Transverse colon (tissue), 4 donors: ENCODE measurements at regions not wholly inside any gene's neighbourhood (a gene's known extent, or its start where the extent isn't known, plus 50 kb on each side); places are given as distances from the start of the nearest gene placed in this dataset.
"Not testable (repeated sequence)": the region's sequence is repeated elsewhere in the genome, so short reads cannot be mapped to it uniquely, and the experiment has no call there.

Experiments
- DNase-seq: peaks from one replicate; pipeline ENCODE4 v3.0.0-alpha.2; 2019
- H3K27ac ChIP-seq, 4 donors: fragments of 200-600 bp; sonication (generic); 2 replicates each; pipeline ENCODE4 v1.5.1; 2016 to 2018; ENCODE audit warnings: inconsistent platforms in 4 of 4
- H3K27me3 ChIP-seq: fragments of 200-600 bp; sonication (generic); 2 replicates; pipeline ENCODE4 v1.5.1; 2017; ENCODE audit warnings: inconsistent platforms
- H3K36me3 ChIP-seq, 4 donors: fragments of 200-600 bp; sonication (generic); 2 replicates each; pipeline ENCODE4 v1.5.1; 2017 to 2019; ENCODE audit warnings: inconsistent platforms in 4 of 4
- H3K4me1 ChIP-seq, 4 donors: fragments of 200-600 bp; sonication (generic); 2 replicates each; pipeline ENCODE4 v1.5.1; 2017 to 2020; ENCODE audit warnings: inconsistent platforms in 4 of 4
- H3K4me3 ChIP-seq, 4 donors: fragments of 200-600 bp; sonication (generic); 1 replicate in 1 of 4; 2 replicates in 3 of 4; pipeline versions ENCODE4 v1.5.1 to v1.6.1; 2017 to 2019; ENCODE audit warnings: inconsistent platforms in 4 of 4
- H3K9me3 ChIP-seq, 2 donors: fragments of 200-600 bp; sonication (generic); 2 replicates each; pipeline ENCODE4 v1.5.1; 2017 to 2019; ENCODE audit warnings: inconsistent platforms in 2 of 2
- EP300 ChIP-seq: sonication (generic); formaldehyde crosslinking; IDR thresholded peaks from one replicate; pipeline ENCODE4 v1.6.1; 2017; ENCODE audit warnings: antibody characterized with exemption, low read depth
- POLR2A ChIP-seq: fragments of 450-650 bp; IDR thresholded peaks from one replicate; pipeline ENCODE4 v1.6.1; 2016; ENCODE audit warnings: antibody characterized with exemption, mild to moderate bottlenecking, moderate library complexity
- POLR2AphosphoS5 ChIP-seq, 3 donors: sonication (generic); formaldehyde crosslinking; IDR thresholded peaks; one replicate each; pipeline ENCODE4 v1.6.1; 2016; ENCODE audit warnings: antibody characterized with exemption in 3 of 3
- WGBS, 2 donors: methylation state at CpG; one replicate each; pipeline ENCODE4 v1.1.5; 2018; ENCODE audit warnings: low coverage in 1 of 2; 5-methylcytosine and 5-hydroxymethylcytosine counted together
- in situ Hi-C, 4 donors: fragments of 200-750 bp; cut with MboI; loops; one replicate each; pipeline versions ENCODE4 v1.15.0 to v1.15.1; 2017; ENCODE audit warnings: low sequenced_read_pairs in 3 of 4, low pct_ligation_motif_present in 1 of 4, low pct_unique_long_range_greater_than_20kb in 1 of 4
- intact Hi-C: fragments of 100-400 bp; cut with DNase I; formaldehyde crosslinking; loops from one replicate; pipeline ENCODE4 v1.15.1; 2023; ENCODE audit warnings: low total_unique reads
- TF ChIP-seq, protein P1 (sequence below), 5 experiments: fragments of 200-600 bp in 3 of 5; fragments of 450-650 bp in 2 of 5; sonication (generic) in 3 of 5; IDR thresholded peaks; 1 replicate in 2 of 5; 2 replicates in 3 of 5; pipeline ENCODE4 v1.5.1; 2016 to 2017; ENCODE audit warnings: antibody characterized with exemption in 5 of 5, inconsistent platforms in 3 of 5, mild to moderate bottlenecking in 2 of 5, moderate library complexity in 1 of 5

DNA sequence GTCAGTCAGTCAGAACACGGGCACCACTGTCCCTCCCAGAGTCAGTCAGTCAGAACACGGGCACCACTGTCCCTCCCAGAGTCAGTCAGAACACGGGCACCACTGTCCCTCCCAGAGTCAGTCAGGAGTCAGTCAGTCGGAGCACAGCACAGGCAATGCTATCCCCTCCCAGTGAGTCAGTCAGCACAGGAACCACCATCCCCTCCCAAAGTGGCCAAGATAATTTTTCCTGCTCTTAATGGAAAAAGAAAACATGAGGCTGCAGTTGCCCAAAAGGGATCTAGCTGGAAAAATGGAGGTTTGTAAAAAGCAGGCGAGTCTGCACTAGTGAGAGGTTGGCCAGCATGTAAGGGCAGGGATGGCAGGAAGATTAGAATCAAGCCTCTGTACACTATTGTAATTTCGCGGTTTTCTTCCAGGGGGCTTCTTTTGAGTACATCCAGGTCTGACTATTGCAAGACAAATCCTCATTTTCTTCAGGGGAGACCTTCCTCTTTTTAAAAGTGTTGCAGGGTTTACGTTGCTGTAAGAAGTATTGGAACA, 213.8 kb downstream of the SIPA1L2 start:
- Histone ChIP-seq H3K9me3 (no peaks in the 10 kb centered on the region), H3K27me3 (no peaks in the 10 kb centered on the region), H3K4me1 (no peaks in the 10 kb centered on the region), H3K4me3 (no peak overlapping the region), H3K27ac (no peak overlapping the region), H3K36me3 (peaks cover 0 to 39% (median 13%) of the 10 kb centered on the region in 4 donors)
- in situ Hi-C loops (no loop called here), intact Hi-C loops (no loop called here)
- DNase-seq, result no peak
- WGBS, 2 donors, result 79 to 80% methylated on average over 3 to 6 of the region's 8 CpGs
- TF ChIP-seq EP300 (no peak), POLR2AphosphoS5 (IDR thresholded peaks at IDR 0.05) (no peak), POLR2A (no peak)
- TF ChIP-seq, protein P1, sequence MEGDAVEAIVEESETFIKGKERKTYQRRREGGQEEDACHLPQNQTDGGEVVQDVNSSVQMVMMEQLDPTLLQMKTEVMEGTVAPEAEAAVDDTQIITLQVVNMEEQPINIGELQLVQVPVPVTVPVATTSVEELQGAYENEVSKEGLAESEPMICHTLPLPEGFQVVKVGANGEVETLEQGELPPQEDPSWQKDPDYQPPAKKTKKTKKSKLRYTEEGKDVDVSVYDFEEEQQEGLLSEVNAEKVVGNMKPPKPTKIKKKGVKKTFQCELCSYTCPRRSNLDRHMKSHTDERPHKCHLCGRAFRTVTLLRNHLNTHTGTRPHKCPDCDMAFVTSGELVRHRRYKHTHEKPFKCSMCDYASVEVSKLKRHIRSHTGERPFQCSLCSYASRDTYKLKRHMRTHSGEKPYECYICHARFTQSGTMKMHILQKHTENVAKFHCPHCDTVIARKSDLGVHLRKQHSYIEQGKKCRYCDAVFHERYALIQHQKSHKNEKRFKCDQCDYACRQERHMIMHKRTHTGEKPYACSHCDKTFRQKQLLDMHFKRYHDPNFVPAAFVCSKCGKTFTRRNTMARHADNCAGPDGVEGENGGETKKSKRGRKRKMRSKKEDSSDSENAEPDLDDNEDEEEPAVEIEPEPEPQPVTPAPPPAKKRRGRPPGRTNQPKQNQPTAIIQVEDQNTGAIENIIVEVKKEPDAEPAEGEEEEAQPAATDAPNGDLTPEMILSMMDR (IDR thresholded peaks at IDR 0.05), result no peak

DNA sequence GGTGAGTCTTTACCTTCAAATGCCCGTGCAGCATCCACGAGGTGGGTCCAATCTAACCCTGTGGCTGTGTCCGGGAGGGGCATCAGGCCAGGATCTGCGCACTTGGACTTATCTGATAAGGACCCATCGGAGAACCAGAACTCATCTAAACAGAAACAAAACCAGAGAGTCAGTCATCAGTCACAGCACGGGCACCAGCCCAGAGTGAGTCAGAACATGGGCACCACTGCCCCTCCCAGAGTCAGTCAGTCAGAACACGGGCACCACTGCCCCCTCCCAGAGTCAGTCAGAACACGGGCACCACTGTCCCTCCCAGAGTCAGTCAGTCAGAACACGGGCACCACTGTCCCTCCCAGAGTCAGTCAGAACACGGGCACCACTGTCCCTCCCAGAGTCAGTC, 214.5 kb downstream of the SIPA1L2 start:
- WGBS, 2 donors, result 86% methylated on average over 10 of the region's 10 CpGs; no CpG with 5 or more reads in 1 of the 2 donors
- intact Hi-C loops, H3K4me1 ChIP-seq, DNase-seq, H3K9me3 ChIP-seq, H3K27me3 ChIP-seq, H3K27ac ChIP-seq, in situ Hi-C loops, H3K4me3 ChIP-seq: not testable (repeated sequence)
- peaks cover 0 to 45% (median 15%) of the 10 kb centered on the region in 4 donors for H3K36me3 ChIP-seq

DNA sequence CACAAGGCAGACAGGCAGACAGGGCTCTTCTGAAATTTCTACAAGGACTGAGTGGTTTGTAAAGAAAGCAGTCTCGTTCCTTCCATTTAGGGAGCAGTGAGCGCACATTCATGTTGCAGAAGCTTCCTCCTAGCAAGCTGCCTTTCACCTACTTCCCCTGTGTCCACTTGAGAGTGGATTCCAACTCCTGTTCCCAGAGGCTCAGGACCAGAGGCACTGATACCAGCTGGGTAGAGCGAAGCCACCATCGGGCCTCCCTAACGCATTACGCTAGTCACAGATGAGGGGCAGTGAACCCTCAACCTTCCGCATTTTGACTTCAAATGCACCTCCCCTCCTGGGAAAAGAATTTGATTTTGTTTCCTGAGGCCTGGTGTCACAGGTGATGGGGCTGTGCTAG, 215.8 kb downstream of the SIPA1L2 start:
- 96% methylated on average over 7 of the region's 7 CpGs; no CpG with 5 or more reads in 1 of the 2 donors for WGBS, 2 donors
- Histone ChIP-seq H3K27me3 (no peaks in the 10 kb centered on the region), H3K27ac (no peak overlapping the region), H3K4me1 (no peaks in the 10 kb centered on the region), H3K9me3 (peaks cover 0 to 4% of the 10 kb centered on the region in 2 donors), H3K4me3 (no peak overlapping the region), H3K36me3 (peaks cover 0 to 54% (median 20%) of the 10 kb centered on the region in 4 donors)
- intact Hi-C loops (no loop called here), in situ Hi-C loops (no loop called here)
- TF ChIP-seq, protein P1 (IDR thresholded peaks at IDR 0.05), result no peak
- TF ChIP-seq POLR2A (no peak), EP300 (no peak), POLR2AphosphoS5 (IDR thresholded peaks at IDR 0.05) (no peak)
- DNase-seq, result no peak

DNA sequence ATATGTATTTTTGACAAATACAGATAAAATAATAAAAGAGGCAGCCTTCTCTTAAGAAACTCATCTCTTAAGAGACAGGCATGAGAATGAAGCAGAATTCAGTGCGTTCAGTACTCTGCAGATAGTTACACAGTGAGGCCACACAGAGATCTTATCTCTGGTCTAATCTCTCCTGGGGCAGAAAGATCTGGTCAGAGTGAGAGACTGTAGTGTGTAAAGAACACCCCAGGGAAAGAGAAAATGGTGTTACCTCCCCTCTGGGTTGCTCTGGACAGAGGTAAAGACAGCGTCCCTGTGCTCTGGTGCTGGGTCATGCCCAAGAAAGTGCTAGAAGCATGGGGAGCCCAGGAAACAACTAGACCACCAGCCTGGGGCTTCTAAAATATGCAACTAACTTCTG, 216.3 kb downstream of the SIPA1L2 start:
- H3K36me3 ChIP-seq, result peaks cover 0 to 50% (median 18%) of the 10 kb centered on the region in 4 donors
- no peak overlapping the region for H3K27ac ChIP-seq
- in situ Hi-C loops (no loop called here), intact Hi-C loops (no loop called here)
- H3K27me3 ChIP-seq, result no peaks in the 10 kb centered on the region
- TF ChIP-seq EP300 (no peak), POLR2AphosphoS5 (IDR thresholded peaks at IDR 0.05) (no peak)
- H3K9me3 ChIP-seq, result peaks cover 0 to 4% of the 10 kb centered on the region in 2 donors
- H3K4me1 ChIP-seq, result no peaks in the 10 kb centered on the region
- no peak overlapping the region for H3K4me3 ChIP-seq
- no peak for DNase-seq
- 87 to 94% methylated on average over 2 of the region's 2 CpGs for WGBS, 2 donors

DNA sequence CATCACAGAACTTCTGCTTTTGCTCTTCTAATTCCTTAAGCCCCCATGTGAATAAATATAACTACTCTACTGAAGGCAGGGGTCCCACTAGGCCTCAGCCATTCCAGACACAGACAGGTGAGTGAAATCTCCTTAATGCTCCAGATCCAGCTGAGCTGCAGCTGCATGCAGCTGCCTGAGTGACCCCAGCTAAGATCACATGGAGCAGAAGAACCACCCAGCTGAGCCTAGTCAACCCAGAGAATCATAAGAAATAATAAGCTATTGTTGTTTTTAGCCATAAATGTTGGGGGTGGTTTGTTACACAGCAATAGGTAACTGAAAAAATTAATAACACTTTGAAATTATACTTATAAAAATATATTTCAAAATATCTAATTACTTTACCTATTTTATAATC, 220.3 kb downstream of the SIPA1L2 start:
- H3K27me3 ChIP-seq, result no peaks in the 10 kb centered on the region
- intact Hi-C loops (no loop called here), in situ Hi-C loops (no loop called here)
- TF ChIP-seq EP300 (no peak), POLR2A (no peak), POLR2AphosphoS5 (IDR thresholded peaks at IDR 0.05) (no peak)
- TF ChIP-seq, protein P1 (IDR thresholded peaks at IDR 0.05), result no peak
- H3K27ac ChIP-seq, result no peak overlapping the region
- H3K9me3 ChIP-seq, result peaks cover 0 to 4% of the 10 kb centered on the region in 2 donors
- DNase-seq, result no peak
- H3K4me1 ChIP-seq, result no peaks in the 10 kb centered on the region
- peaks cover 0 to 46% (median 22%) of the 10 kb centered on the region in 4 donors for H3K36me3 ChIP-seq
- no peak overlapping the region for H3K4me3 ChIP-seq
